ENCODE measurements at regions not wholly inside any gene's neighbourhood (a gene's known extent, or its start where the extent isn't known, plus 50 kb on each side); places are given as distances from the start of the nearest gene placed in this dataset.

GRCh38 chr3:177447938-177448337 lies 250.7 kb upstream of the TBL1XR1 start:
- H4K5ac ChIP-seq (ENCODE audit: insufficient read length, low read depth, low read length), result no peak overlapping the region
- H3K36me3 ChIP-seq (ENCODE audit: control insufficient read depth in 2 of 4, insufficient read depth in 4 of 4, low read length in 3 of 4), result no peaks in the 10 kb centered on the region
- H3K23ac ChIP-seq (ENCODE audit: insufficient read length), result no peak overlapping the region
- ChIA-PET CTCF (ENCODE audit: partially characterized antibody) (interaction anchor here (0.6 to 1.4 kb wide), 4 partner anchors 9 to 106 kb away, joined by 3 read pairs; no protein-coding TSS in a partner anchor), POLR2A (ENCODE audit: partially characterized antibody) (interaction anchor here (0.6 to 1.3 kb wide), 2 partner anchors 253 to 473 kb away, joined by 3 read pairs; no protein-coding TSS in a partner anchor)
- no peak overlapping the region for H2AFZ ChIP-seq (ENCODE audit: low read length)
- H3K4me1 ChIP-seq (replicated peaks in 1 of 4; ENCODE audit: control insufficient read depth in 3 of 4, insufficient read depth in 4 of 4, low read length in 3 of 4), result no peaks in the 10 kb centered on the region
- H3K4me2 ChIP-seq (ENCODE audit: insufficient read depth in 1 of 2, low read depth in 2 of 2, low read length in 2 of 2), result no peak overlapping the region
- H3K4me3 ChIP-seq (ENCODE audit: extremely low read depth in 1 of 4, insufficient read depth in 2 of 4, low read depth in 3 of 4, low read length in 4 of 4), result no peak overlapping the region
- no peaks in the 10 kb centered on the region for H4K20me1 ChIP-seq (replicated peaks in 1 of 2; ENCODE audit: control insufficient read depth in 1 of 2, insufficient read depth in 2 of 2, low read length in 2 of 2)
- H3K4ac ChIP-seq (replicated peaks; ENCODE audit: insufficient read length, low read depth, low read length), result no peak overlapping the region
- no peak overlapping the region for H2BK15ac ChIP-seq (ENCODE audit: low read length)
- no peak overlapping the region for H3K9ac ChIP-seq (replicated peaks in 1 of 4; ENCODE audit: extremely low read depth in 1 of 4, low read depth in 3 of 4, low read length in 3 of 4)
- 88% methylated on average over 3 of the region's 3 CpGs; no CpG with 5 or more reads in 1 of the 2 experiments for WGBS, 2 experiments (ENCODE audit: extremely low coverage in 1 of 2, insufficient coverage in 1 of 2, insufficient read length in 1 of 2, insufficient replicate concordance in 2 of 2, low coverage in 1 of 2, low lambda C conversion rate in 2 of 2, missing lambda C conversion rate in 1 of 2)
- H3K18ac ChIP-seq (ENCODE audit: extremely low read depth, low read length), result no peak overlapping the region
- H2AK5ac ChIP-seq (ENCODE audit: low read depth, low read length), result no peak overlapping the region
- FAIRE-seq, result no peak
- H4K91ac ChIP-seq (replicated peaks; ENCODE audit: insufficient read length, low read length), result no peak overlapping the region
- no peaks in the 10 kb centered on the region for H3K79me1 ChIP-seq (ENCODE audit: low read depth, low read length)
- H3K27ac ChIP-seq (ENCODE audit: low read depth, low read length), result no peak overlapping the region
- H2BK12ac ChIP-seq (ENCODE audit: low read depth, low read length), result no peak overlapping the region
- no peak overlapping the region for H2BK120ac ChIP-seq (replicated peaks; ENCODE audit: low read depth, low read length)
- H3K23me2 ChIP-seq (ENCODE audit: low read depth, low read length), result no peaks in the 10 kb centered on the region
- no peaks in the 10 kb centered on the region for H3K27me3 ChIP-seq (replicated peaks in 1 of 4; ENCODE audit: control insufficient read depth in 3 of 4, extremely low read depth in 1 of 4, insufficient read depth in 3 of 4, low read length in 3 of 4)
- no peak overlapping the region for H2BK20ac ChIP-seq (ENCODE audit: low read length)
- H2BK5ac ChIP-seq (ENCODE audit: low read depth, low read length), result no peak overlapping the region
- H3K79me2 ChIP-seq (ENCODE audit: control insufficient read depth in 1 of 2, insufficient read depth in 2 of 2, low read length in 2 of 2), result no peaks in the 10 kb centered on the region
- H3K56ac ChIP-seq (replicated peaks; ENCODE audit: insufficient read length, low read depth, low read length), result no peak overlapping the region
- DNase-seq (ENCODE audit: low read depth in 1 of 2, low spot score in 2 of 2), result no peak
- H3K14ac ChIP-seq (ENCODE audit: insufficient read length), result no peak overlapping the region
- no peaks in the 10 kb centered on the region for H3K9me3 ChIP-seq (ENCODE audit: insufficient read depth in 2 of 2, low read depth in 1 of 2, low read length in 1 of 2)
- no peak overlapping the region for H4K8ac ChIP-seq (ENCODE audit: extremely low read depth, insufficient read depth, low read length)
- no peak for TF ChIP-seq NRF1 (IDR thresholded peaks at IDR 0.05; ENCODE audit: low read depth, low read length)
- TF ChIP-seq GTF2F1 (IDR thresholded peaks at IDR 0.05; ENCODE audit: borderline replicate concordance, low read depth, low read length), result no peak
- no peak for TF ChIP-seq USF2 (IDR thresholded peaks at IDR 0.05; ENCODE audit: low read length)
- no peak for TF ChIP-seq POLR2A (IDR thresholded peaks at IDR 0.05; ENCODE audit: control extremely low read depth in 1 of 2, low read depth in 2 of 2, low read length in 2 of 2)
- no peak for TF ChIP-seq ZNF274 (IDR thresholded peaks at IDR 0.05; ENCODE audit: borderline replicate concordance, extremely low read depth, low read length)
- no peak for TF ChIP-seq SIRT6 (IDR thresholded peaks at IDR 0.05; ENCODE audit: low read length)
- no peak for TF ChIP-seq RNF2 (IDR thresholded peaks at IDR 0.05; ENCODE audit: borderline replicate concordance, low read depth, low read length, missing control alignments, poor library complexity, severe bottlenecking)
